VCaP (cell line): ENCODE measurements at regions not wholly inside any gene's neighbourhood (a gene's known extent, or its start where the extent isn't known, plus 50 kb on each side); places are given as distances from the start of the nearest gene placed in this dataset.

Source experiments
- H3K27ac ChIP-seq: fragments of 450-650 bp; 2 replicates; pipeline ENCODE4 v1.5.1; 2017
- CTCF ChIP-seq: fragments of 450-650 bp; conservative IDR thresholded peaks from 2 replicates; pipeline ENCODE4 v1.5.1; 2017; ENCODE audit warnings: mild to moderate bottlenecking, moderate library complexity

- no peak overlapping the region for H3K27ac ChIP-seq
- TF ChIP-seq CTCF = no peak
Measured at GRCh38 chr11:70915158-70915985, 337.0 kb downstream of the SHANK2 start.

- TF ChIP-seq CTCF = no peak
- no peak overlapping the region for H3K27ac ChIP-seq
Measured at GRCh38 chr11:70916351-70916750, 336.0 kb downstream of the SHANK2 start.

GRCh38 chr11:70918242-70918641 lies 334.1 kb downstream of the SHANK2 start:
- TF ChIP-seq CTCF = no peak
- H3K27ac ChIP-seq = no peak overlapping the region

DNA sequence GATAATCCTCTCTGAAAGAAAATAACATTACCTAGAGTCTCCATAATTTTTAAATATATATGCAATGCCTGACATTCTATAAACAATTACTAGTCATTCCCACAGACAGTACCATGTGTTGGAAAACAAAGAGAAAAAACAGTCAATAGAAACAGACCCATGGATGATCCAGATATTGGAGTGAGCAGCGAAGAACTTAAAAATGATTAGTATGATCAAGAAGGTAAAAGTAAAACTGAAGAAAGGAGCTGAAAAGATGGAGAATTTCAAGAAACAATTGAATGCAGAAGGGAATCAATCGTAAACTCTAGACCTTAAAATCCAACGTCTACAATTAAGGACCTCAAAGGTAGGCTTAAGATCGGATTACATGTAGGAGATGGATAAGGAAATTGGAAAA lies 330.6 kb downstream of the SHANK2 start:
- no peak for TF ChIP-seq CTCF
- H3K27ac ChIP-seq = no peak overlapping the region

DNA sequence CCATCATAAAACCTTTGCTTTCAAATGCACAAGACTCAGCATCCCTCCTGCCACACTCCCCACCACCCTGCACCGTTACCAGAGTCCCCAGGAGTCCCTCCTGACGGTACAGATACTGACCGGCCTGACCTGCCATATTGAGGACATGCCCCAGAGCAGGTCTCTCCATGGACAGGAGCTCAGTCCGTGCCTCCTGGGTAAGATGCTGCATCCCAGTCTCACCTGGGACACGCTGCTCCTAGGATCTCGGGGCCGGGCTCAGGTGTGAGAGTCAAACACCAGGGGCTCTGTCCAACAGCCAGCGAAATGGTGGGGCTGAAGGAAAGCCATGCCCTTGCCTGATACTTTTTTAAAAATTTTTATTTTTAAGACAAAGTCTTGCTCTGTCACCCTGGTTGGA lies 328.3 kb downstream of the SHANK2 start:
- TF ChIP-seq CTCF = no peak
- no peak overlapping the region for H3K27ac ChIP-seq

- no peak for TF ChIP-seq CTCF
- no peak overlapping the region for H3K27ac ChIP-seq
Measured at GRCh38 chr11:70925238-70925637, 327.1 kb downstream of the SHANK2 start.

GRCh38 chr11:70926543-70927201 lies 325.7 kb downstream of the SHANK2 start:
- no peak for TF ChIP-seq CTCF
- no peak overlapping the region for H3K27ac ChIP-seq
